ENCODE measurements at regions not wholly inside any gene's neighbourhood (a gene's known extent, or its start where the extent isn't known, plus 50 kb on each side); places are given as distances from the start of the nearest gene placed in this dataset.
A peak's percentile ranks its signal among the peaks of the same experiment; 100 is the strongest.

- TF ChIP-seq, protein P1, sequence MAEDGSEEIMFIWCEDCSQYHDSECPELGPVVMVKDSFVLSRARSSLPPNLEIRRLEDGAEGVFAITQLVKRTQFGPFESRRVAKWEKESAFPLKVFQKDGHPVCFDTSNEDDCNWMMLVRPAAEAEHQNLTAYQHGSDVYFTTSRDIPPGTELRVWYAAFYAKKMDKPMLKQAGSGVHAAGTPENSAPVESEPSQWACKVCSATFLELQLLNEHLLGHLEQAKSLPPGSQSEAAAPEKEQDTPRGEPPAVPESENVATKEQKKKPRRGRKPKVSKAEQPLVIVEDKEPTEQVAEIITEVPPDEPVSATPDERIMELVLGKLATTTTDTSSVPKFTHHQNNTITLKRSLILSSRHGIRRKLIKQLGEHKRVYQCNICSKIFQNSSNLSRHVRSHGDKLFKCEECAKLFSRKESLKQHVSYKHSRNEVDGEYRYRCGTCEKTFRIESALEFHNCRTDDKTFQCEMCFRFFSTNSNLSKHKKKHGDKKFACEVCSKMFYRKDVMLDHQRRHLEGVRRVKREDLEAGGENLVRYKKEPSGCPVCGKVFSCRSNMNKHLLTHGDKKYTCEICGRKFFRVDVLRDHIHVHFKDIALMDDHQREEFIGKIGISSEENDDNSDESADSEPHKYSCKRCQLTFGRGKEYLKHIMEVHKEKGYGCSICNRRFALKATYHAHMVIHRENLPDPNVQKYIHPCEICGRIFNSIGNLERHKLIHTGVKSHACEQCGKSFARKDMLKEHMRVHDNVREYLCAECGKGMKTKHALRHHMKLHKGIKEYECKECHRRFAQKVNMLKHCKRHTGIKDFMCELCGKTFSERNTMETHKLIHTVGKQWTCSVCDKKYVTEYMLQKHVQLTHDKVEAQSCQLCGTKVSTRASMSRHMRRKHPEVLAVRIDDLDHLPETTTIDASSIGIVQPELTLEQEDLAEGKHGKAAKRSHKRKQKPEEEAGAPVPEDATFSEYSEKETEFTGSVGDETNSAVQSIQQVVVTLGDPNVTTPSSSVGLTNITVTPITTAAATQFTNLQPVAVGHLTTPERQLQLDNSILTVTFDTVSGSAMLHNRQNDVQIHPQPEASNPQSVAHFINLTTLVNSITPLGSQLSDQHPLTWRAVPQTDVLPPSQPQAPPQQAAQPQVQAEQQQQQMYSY (CRISPR knock-in tag; IDR thresholded peaks at IDR 0.05): no peak
- TF ChIP-seq TCF3 (IDR thresholded peaks at IDR 0.05; ENCODE audit: borderline replicate concordance, insufficient read depth, low read depth, low read length) (no peak), MEF2A (IDR thresholded peaks at IDR 0.05; ENCODE audit: insufficient read depth, low read depth, low read length) (no peak)
These were observed 61.2 kb upstream of the GLI2 start (continued) for GRCh38 chr2:120674246-120675170.

GRCh38 chr2:120675460-120676130, 60.1 kb upstream of the GLI2 start:
- CTCF ChIA-PET: interaction anchor here (0.9 to 1.0 kb wide), 2 partner anchors 35 to 499 kb away, joined by 3 read pairs; no protein-coding TSS in a partner anchor
- FAIRE-seq: no peak
- in situ Hi-C loops (cut with MboI): loop anchor here (10.0 to 25.0 kb wide), 2 partner anchors 463 to 971 kb away; partner anchors contain the start of gene TMEM185B
- TF ChIP-seq ZNF384 (IDR thresholded peaks at IDR 0.05; ENCODE audit: borderline replicate concordance, low read depth, low read length): no peak
- peak; percentile 53 for TF ChIP-seq RAD21 (IDR thresholded peaks at IDR 0.05; ENCODE audit: insufficient read depth, low read depth, low read length)
- TF ChIP-seq, protein P2, sequence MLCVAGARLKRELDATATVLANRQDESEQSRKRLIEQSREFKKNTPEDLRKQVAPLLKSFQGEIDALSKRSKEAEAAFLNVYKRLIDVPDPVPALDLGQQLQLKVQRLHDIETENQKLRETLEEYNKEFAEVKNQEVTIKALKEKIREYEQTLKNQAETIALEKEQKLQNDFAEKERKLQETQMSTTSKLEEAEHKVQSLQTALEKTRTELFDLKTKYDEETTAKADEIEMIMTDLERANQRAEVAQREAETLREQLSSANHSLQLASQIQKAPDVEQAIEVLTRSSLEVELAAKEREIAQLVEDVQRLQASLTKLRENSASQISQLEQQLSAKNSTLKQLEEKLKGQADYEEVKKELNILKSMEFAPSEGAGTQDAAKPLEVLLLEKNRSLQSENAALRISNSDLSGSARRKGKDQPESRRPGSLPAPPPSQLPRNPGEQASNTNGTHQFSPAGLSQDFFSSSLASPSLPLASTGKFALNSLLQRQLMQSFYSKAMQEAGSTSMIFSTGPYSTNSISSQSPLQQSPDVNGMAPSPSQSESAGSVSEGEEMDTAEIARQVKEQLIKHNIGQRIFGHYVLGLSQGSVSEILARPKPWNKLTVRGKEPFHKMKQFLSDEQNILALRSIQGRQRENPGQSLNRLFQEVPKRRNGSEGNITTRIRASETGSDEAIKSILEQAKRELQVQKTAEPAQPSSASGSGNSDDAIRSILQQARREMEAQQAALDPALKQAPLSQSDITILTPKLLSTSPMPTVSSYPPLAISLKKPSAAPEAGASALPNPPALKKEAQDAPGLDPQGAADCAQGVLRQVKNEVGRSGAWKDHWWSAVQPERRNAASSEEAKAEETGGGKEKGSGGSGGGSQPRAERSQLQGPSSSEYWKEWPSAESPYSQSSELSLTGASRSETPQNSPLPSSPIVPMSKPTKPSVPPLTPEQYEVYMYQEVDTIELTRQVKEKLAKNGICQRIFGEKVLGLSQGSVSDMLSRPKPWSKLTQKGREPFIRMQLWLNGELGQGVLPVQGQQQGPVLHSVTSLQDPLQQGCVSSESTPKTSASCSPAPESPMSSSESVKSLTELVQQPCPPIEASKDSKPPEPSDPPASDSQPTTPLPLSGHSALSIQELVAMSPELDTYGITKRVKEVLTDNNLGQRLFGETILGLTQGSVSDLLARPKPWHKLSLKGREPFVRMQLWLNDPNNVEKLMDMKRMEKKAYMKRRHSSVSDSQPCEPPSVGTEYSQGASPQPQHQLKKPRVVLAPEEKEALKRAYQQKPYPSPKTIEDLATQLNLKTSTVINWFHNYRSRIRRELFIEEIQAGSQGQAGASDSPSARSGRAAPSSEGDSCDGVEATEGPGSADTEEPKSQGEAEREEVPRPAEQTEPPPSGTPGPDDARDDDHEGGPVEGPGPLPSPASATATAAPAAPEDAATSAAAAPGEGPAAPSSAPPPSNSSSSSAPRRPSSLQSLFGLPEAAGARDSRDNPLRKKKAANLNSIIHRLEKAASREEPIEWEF (IDR thresholded peaks at IDR 0.05; ENCODE audit: insufficient replicate concordance, low read depth, low read length): no peak
- no peak for TF ChIP-seq RAD51 (IDR thresholded peaks at IDR 0.05)
- TF ChIP-seq YY1 (IDR thresholded peaks at IDR 0.05; ENCODE audit: low read depth, low read length): 0 out of 2 replicates have a peak, but pooled peaks have one; percentile 15
- no peak for TF ChIP-seq PAX8 (IDR thresholded peaks at IDR 0.05)

More at GRCh38 chr2:120675460-120676130, 60.1 kb upstream of the GLI2 start:
- Histone ChIP-seq H3K4me2 (ENCODE audit: control insufficient read depth, insufficient read depth) (no peak overlapping the region), H3K27me3 (replicated peaks in 1 of 2; ENCODE audit: control insufficient read depth in 2 of 2, insufficient read depth in 2 of 2, low read length in 1 of 2) (no peaks in the 10 kb centered on the region), H3K4me1 (ENCODE audit: control insufficient read depth, insufficient read depth, low read length) (no peaks in the 10 kb centered on the region), H2AFZ (ENCODE audit: control insufficient read depth, low read depth, low read length) (no peak overlapping the region), H3K9ac (ENCODE audit: control insufficient read depth, insufficient read depth, low read length) (no peak overlapping the region), H3K36me3 (ENCODE audit: control insufficient read depth in 2 of 2, insufficient read depth in 2 of 2, low read length in 1 of 2) (no peaks in the 10 kb centered on the region), H3K4me3 (no peak overlapping the region), H3K27ac (ENCODE audit: control insufficient read depth, insufficient read depth) (no peak overlapping the region), H4K20me1 (ENCODE audit: control insufficient read depth, insufficient read depth) (no peaks in the 10 kb centered on the region), H3K79me2 (ENCODE audit: control insufficient read depth, insufficient read depth, low read length) (no peaks in the 10 kb centered on the region), H3K9me3 (replicated peaks; ENCODE audit: control insufficient read depth, insufficient read depth, low read length) (no peaks in the 10 kb centered on the region)
- no TSS peak for BruUV-seq (replicated peaks)
- intact Hi-C loops (cut with micrococcal nuclease; ENCODE audit: unreplicated experiment): no loop called here
- ATAC-seq (peak; percentile 66), DNase-seq (ENCODE audit: low read depth, low spot score) (no peak)
- 24% methylated on average over 26 of the region's 26 CpGs for WGBS (ENCODE audit: insufficient coverage, insufficient replicate concordance, low lambda C conversion rate, missing lambda C conversion rate)
- ChIA-PET POLR2A (no interaction called here), SMC1A (ENCODE audit: uncharacterized antibody, unreplicated experiment) (no interaction called here), RAD21 (ENCODE audit: unreplicated experiment) (interaction anchor here (0.7 kb wide), 1 partner anchor 332 kb away, joined by 3 read pairs; no protein-coding TSS in a partner anchor)

Data from GM12878 (cell line).